COR-L47 (cell line): ENCODE measurements at regions not wholly inside any gene's neighbourhood (a gene's known extent, or its start where the extent isn't known, plus 50 kb on each side); places are given as distances from the start of the nearest gene placed in this dataset.
A peak's percentile ranks its signal among the peaks of the same experiment; 100 is the strongest.
"Not testable (repeated sequence)": the region's sequence is repeated elsewhere in the genome, so short reads cannot be mapped to it uniquely, and the experiment has no call there.

Experiments
- DNase-seq: peaks from one replicate; lab custom pipeline; 2025; lab: John Stamatoyannopoulos, UW

DNA sequence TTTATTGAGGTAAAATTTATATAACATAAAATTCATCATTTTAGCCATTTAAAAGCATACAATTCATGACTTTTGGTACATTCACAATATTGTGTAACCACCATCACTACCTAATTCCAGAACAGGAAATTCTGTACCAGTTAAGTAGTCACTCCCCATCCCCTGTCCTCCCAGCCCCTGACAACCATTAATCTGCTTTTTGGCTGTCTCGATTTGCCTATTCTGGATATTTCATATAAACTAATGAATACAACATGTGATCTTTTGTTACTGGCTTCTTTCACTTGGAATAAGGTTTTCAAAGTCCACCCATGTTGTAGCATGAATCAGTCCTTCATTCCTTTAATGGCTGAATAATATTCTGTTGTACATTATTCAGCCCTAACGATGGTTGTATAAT, 115.6 kb upstream of the KLF14 start:
- DNase-seq = no peak

DNA sequence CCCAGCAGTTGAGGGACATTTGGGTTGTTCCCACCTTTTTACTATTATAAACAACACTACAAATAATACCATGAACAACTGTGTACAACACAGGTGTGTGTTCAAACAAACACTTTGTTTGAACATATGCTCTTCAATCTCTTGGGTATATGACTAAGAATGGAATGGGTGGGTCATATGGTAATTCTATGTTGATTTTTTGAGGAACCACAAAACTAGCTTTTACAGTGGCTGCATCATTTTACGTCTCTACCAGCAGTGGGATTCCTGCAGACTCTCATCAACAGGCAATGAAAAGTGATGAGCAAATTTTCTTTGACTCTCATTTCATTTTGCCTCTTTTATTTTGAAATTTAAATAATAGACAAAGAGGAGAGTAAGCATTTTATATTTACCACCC, 116.9 kb upstream of the KLF14 start:
- no peak for DNase-seq

DNA sequence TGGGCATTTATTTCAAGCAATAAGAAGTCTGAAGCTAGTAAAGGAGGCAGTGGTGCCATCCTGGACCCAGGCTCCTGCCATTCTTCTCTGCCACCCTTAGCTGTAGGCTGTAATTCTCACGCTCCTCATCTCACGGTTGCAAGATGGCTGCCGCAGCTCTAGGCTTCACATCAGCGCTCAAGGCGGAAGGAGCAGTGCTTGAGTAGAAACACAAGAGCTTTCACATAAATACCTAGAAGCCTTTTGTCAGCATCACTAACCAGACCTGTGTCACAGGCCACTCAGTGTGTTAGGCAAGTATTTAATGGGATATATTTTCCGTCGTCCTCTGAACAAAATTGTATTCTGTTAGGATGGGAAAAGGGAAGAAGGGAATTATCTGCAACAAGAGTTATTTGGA, 118.9 kb upstream of the KLF14 start:
- DNase-seq = no peak

DNA sequence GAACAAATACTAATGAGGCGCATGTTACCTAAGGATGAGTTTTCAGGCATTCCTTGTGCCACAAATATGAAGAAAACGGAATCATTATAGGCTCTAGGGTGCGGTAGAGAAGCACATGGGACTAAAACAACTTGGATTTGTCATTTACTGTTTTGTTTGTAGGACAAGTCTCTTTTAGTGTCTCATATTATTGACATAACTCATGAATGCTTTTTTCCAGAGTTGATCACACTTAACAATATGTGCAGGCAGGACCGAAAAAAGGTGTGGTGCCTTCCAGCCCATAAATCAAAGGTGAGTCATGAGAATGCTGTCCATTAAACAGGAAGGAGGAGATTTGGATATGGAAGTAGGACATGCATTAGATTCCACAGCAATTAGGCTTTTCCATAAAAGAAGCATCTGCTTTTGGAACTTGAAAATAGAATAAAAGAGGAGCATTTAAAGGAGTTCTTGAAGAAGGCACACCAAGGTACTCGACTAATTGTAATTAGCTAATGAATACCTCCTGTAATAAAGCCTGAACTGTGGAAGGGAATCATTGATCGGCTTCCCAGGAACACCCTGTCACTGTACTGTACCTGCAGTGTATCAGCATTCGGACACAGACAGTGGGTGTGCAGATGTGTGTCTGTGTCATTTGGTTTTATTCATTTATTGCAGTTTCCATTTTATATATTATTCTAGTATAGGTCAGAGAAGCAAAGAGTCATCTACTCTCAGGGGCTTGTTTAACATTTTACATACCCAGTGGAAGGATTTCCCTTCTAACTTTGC, 119.7 kb upstream of the KLF14 start:
- no peak for DNase-seq

DNA sequence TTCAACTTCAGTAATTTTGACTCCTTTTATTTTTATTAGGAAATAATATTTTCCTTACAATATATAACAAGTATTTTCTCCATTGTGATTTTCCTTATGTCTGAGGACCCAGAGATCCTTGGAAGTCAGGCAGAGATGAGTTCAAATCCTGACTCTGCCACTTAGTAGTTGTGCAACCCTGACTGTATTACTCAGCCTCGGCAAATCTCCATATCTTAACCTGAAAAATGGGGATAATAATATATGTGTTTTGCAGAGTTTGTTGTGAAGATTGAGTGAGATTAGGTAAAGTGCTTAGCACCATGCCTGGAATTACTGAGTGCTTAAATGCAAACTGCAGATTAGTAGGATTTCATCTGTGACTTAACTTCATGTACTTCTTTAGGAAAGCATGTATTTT, 120.5 kb upstream of the KLF14 start:
- no peak for DNase-seq

DNA sequence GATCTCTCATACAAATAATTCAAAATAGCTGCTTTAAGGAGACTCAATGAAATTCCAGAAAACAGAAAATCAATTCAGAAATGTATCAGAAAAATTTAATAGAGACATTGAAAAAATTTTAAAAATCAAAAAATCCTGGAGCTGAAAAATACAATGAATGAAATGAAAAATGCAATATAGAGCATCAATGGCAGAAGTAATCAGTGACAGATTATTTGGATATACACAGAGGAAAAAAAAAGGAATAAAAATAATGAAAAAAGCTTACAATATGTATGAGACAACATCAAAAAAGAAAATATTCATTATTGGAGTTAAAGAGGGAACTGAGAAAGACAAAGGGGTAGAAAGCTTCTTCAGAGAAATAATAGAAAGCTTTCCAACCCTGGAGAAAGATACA, 122.9 kb upstream of the KLF14 start:
- no peak for DNase-seq

DNA sequence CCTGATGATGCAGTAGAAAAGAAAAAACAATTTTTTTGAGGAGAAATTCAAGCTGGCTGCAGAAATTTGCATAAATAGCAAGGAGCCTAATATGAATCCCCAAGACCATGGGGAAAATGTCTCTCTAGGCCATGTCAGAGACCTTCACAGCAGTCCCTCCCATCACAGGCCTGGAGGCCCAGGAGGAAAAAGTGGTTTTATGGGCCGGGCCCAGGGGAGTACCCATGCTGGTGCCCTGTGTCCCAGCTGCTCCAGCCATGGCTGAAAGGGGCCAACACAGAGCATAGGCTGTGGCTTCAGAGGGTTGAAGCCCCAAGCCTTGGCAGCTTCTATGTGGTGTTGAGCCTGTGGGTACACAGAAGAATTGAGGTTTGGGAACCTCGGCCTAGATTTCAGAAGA, 126.8 kb upstream of the KLF14 start:
- not testable (repeated sequence) for DNase-seq

DNA sequence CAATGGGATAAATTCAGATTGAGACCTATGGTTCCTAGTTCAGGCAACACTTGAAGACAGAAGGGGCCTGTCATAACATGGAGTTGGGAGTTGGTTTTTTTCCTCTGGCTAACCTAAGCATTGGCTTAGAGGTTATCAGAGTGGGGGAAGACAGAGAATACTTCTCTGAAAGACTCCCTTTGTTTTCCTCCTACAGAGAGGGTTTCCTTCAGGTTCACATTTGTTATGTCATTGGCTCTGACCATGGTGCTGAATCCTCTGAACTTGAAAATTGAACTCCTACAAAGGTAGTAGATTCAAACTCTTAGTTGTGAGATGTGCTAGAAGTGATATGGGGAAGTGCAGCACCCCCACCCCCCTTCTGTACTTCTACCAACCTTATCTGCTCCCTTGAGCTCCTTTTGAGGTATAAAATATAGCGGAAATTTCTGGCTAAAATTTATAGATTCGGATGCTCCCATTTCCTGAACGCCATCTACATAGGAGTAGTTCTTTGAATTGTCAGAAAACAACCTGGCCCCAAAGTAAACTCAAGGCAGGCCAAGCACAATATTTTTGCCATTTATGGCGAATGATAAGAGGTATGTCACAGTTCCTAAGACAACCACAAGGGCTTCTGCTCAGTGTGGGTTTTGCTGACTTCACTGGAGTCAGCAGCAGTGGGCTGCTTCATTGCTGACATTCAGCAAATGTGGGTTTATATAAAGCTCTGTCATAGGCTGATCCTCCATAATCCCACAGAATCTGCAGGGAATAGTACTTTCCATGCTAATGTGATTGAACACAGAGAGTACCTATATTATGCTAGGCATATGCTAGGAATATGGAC, 131.6 kb upstream of the KLF14 start:
- DNase-seq = no peak

DNA sequence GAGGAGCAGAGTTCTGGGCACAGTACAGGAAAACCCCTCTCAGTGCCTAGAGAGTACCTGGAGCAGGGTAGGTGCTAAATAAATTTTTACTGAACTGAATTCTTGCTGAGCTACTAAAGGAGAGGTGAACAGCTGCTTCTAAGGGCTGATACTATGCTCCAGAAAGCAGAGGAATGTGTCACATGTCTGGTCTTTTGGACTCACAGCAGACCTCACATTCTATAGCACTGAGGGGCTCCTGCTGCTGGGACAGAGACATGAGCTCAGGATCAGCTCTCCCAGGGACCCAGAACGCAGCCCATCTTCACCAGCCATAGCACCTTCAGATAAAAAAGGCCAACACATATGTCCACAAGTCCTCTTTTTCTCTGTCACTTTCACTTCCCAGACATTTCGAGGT, 133.0 kb upstream of the KLF14 start:
- no peak for DNase-seq

DNA sequence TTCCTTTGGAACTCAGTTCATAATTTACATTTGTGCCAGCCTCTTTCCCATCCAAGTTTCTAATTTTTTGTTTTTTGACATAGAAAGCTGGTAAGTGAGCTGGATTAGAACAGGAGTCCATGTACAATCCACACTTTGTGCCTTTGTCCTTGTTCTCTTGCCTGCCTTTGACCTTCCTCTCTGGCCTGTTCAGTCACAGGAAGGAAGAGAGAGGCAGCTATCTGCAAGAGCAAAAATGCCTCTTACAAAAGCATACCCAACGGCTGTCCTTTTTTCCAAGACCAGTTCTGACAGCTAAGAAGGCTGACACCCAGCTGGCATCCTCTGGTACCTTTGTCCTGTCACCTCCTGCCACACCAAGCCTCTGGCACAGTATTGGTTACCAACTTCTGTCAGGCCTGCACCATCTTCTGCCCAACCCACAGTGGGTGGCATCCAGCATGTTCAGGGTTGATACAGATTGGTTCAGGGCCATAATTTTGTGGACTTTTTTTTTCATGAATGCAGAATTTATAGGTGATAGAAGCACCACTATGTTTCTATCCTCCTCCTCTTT, 133.7 kb upstream of the KLF14 start:
- DNase-seq = no peak

DNA sequence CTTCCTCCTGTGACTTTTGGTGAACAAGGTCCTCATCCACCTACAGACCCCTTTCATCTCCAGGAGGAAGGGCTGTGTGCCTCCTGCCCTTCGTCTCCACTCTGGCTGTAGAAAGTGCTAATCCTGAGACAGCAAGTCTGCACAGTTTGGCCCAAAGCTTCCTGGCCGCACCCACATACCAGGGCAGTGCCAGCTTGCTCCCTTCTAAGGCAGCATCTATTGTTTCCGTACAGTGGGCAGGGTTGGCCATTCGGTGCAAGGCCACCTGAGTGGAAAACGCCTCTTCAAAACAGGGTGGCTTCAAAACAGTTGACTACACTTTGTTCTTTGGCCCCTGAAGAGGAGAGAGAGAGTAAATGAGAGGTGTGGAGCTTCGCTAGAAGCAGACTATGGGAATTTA, 134.1 kb upstream of the KLF14 start:
- DNase-seq = no peak

DNA sequence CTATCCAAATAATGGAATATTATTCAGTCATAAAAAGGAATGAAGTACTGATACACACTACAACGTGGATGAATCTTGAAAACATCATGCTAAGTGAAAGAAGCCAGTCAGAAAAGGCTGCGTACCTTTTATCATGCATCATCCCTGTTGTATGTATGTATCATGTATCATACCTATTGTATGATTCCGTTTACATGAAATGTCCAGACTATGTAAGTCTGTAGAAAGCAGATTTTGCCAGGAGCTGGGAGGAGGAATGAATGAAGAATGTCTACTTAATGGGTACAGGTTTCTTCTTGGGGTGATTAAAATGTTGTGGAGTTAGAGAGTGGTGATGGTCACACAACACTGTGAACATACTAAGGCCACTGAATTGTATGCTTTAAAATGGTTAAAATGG, 135.9 kb upstream of the KLF14 start:
- DNase-seq = no peak

DNA sequence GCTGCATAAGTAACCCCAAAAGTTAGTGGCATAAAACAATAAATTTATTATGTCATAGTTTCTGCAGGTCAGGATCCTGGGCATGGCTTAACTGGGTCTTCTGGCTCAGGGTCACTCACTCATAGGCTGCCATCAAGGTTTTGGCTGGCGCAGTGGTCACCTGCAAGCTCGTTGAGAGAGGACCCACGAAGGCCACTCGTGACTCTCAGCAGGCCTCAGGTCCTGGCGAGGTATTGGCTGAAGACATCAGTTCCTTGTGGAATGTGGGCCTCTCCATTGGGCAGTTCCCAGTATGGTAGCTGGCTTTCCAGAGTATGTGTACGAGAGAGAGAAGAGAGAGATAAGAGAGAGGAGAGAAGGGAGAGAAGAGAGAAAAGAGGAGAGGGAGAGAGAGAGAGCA, 138.3 kb upstream of the KLF14 start:
- DNase-seq = no peak

DNA sequence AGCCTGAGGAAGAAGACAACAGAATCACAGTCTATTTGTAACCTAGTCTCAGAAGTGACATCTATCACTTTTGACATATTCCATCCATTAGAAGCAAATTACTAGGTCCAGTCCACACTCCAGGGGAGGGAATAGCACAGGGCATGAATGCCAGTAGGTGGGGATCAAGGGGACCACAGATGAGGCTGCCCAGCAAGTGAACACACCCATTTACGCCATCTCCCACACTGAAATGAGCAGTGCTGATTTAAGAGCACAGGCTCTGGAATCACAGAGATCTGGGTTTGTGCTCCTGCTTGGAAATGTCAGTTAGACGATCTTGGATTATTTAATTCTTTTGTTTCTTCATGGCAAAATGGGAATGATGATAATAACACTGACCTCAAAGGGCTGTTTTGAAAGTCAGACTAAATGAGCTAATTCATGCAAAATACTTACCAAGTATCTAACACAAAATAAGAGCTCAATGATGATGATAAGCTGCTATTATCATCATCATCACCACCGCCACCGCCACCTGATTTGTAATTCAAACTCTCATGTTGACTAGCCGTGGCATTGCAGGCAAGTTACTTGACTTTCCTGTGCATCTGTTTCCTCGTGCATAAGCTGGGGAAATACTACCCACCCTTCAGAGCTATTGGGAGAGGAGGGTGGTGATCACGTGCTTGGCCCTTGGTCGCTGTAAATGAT, 138.9 kb upstream of the KLF14 start:
- DNase-seq = no peak

DNA sequence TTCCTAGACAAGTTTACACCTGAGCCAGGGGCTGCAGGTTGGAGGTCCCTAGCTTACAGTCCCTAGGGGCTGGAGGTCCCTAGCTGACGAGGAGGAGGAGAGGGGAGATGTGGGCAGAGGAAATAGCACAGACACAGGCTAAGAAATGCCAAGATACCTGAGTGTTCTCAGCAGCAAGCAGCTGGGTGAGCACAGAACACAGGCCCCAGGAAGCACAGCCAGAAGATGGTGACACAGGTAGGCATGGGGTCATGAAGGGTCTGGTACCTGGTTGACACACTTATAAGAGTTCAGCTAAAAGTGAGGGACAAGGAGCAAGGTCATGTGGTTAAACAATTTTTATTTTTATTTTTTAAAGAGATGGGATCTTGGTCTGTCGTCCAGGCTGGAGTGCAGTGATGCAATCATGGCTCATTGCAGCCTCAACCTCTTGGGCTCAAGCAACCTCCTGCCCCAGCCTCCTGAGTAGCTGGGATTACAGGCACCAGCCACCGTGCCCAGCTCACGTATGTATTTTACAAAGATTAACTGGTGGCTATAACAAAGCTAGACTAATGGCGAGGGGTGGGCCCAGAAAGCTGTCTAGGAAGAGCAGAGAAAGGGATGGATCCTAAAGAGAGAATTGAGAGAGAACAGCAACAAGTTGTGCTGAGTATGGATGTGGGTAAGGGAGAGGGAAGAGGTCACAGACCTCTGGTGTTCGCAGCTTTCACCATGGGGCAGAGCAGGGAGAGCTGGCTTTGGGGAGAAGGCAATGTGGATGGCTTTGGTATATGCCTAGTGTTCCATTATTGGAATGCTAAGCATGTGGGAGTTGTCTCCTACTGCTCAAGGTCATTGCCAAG, 140.3 kb upstream of the KLF14 start:
- DNase-seq = no peak

DNA sequence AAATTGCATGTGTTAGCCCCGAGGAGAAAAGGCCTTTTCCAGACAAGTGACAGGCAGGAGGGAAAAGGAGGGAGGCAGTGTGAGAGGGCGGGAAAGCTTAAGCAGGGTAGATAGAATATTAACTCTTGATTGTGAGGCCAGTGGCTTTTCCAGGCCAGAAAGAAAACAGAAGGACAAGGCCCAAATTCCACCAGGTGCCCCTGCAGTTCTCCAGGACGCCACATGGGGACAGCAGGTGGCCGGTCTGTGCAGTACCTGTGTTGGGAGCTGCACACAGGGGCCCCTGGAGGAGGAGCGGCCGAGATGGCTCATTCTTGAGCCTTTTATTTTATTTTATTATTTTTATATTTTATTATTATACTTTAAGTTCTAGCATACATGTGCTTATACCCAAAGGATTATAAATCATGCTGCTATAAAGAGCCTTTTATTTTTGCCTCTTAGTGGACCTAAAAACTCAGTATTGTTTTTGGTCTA, 141.3 kb upstream of the KLF14 start:
- DNase-seq = peak; percentile 35

DNA sequence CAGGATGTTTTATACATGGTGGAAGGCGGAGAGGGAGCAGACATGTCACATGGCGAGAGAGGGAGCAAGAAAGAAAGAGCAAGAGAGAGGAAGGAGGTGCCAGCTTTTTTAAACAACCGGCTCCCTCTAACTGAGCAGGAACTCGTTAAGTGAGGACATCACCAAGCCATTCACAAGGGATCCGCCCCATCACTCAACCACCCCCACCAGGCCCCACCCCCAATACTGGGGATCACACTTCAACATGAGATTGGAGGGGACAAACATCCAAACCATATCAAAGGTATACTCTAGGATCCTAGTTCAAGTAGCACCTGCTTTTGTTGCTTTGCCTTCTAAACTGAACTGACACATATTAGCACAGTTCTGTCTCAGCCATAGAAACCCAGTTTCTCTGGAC, 141.9 kb upstream of the KLF14 start:
- no peak for DNase-seq

DNA sequence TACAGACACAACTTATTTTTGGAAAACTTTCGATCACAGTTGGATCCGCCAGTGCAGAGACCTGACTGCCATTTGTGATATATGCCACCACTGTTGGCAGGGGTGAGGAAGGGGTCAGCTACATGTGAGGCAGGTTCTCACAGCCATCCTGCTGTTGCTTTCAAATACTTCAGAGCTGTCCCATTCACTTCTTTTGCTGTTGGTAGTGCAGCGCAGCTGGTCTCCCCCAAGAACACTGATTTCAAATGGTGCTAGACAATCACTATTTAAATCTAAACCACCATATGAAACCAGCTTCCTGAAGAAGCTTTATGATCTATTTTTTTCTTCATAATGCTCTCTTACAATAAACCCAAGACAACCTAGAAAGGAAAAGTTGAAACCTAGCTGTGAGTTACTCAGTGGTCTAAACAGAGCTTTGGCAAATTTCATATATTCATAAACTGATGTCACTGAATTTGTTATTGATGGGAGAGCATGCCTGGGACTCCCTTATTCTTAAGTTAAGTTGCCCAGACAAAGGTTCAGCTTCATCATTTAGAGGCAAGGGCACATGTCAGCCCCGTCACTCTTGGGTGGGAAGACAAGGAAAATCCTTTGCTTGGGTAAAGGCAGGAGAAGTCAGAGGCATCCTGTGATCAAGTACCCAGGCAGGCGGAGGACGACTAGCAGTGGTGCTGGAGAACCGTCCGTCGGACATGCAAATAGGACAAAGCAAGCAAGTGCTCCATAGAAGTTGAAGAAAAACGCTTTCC, 143.4 kb upstream of the KLF14 start:
- no peak for DNase-seq

DNA sequence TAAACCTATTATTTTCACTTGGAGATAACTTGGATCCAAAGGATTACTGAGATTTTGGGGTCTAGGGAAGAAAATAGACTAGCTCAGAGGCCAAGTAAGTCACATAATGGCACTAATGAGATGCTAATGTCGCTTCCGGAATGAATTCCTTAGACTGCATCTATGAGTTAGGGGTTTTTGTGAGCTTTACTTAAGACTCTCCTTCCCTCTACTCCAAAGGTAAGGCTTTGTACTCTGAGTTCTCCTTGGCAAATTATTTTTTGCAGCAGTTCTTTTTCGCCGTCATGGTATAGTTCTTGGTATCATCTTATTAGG, 143.9 kb upstream of the KLF14 start:
- no peak for DNase-seq

DNA sequence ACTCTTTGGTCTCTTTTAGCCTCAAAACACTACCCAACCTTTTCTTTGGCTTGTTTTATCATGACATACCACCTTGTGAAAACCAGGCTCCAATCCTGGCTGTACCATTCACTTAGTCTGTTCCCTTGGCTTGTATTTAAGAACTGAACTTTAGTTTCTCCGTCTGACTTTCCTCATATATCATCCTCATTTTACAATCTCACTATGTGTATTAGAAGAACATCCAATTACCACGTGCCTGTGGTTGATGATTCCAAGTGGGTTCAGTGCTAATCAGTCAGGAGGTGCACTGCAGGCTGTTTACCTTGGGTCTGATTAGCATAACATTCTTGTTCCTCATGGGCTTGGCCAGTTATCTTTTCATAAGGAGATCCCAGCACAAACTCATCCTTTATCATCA, 144.8 kb upstream of the KLF14 start:
- no peak for DNase-seq

DNA sequence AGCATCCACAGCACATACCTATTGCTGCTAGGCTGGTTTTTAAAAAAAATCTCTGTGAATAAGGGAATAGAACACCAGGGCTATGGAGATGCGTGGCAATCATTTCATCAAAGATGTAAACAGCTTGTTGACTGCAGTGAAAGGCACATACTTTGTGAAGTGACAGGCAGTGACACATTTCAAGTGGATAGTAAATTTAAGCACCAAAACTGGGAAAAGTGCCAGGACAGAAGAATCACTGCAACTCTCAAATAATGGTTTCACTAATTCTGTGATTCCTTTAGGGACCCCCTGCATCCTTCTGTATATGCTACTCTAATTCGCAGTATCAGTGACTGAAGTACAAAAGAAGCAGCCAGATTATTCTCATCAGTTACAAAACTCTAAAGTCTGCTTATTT, 145.2 kb upstream of the KLF14 start:
- peak; percentile 14 for DNase-seq
